Liver (tissue), 3 donors: ENCODE measurements at regions not wholly inside any gene's neighbourhood (a gene's known extent, or its start where the extent isn't known, plus 50 kb on each side); places are given as distances from the start of the nearest gene placed in this dataset.

Experiments
- FOXA1 ChIP-seq: IDR thresholded peaks from 2 replicates; pipeline ENCODE4 v1.6.1; 2016; ENCODE audit warnings: antibody characterized with exemption
- GABPA ChIP-seq, 2 donors: IDR thresholded peaks in 1 of 2; conservative IDR thresholded peaks in 1 of 2; 2 replicates each; pipeline ENCODE4 v1.6.1; 2016; ENCODE audit warnings: antibody characterized with exemption in 2 of 2, mild to moderate bottlenecking in 1 of 2, moderate library complexity in 1 of 2
- JUND ChIP-seq, 2 donors: IDR thresholded peaks; 2 replicates each; pipeline ENCODE4 v1.6.1; 2016; ENCODE audit warnings: antibody characterized with exemption in 2 of 2
- RAD21 ChIP-seq, 2 donors: IDR thresholded peaks; 2 replicates each; pipeline ENCODE4 v1.6.1; 2016; ENCODE audit warnings: antibody characterized with exemption in 2 of 2, mild to moderate bottlenecking in 2 of 2
- TAF1 ChIP-seq: conservative IDR thresholded peaks from 2 replicates; pipeline ENCODE4 v1.6.1; 2016; ENCODE audit warnings: antibody characterized with exemption, mild to moderate bottlenecking
- YY1 ChIP-seq: IDR thresholded peaks from 2 replicates; pipeline ENCODE4 v1.6.1; 2016; ENCODE audit warnings: antibody characterized with exemption, mild to moderate bottlenecking
- ZBTB33 ChIP-seq: IDR thresholded peaks from 2 replicates; pipeline ENCODE4 v1.6.1; 2016; ENCODE audit warnings: antibody characterized with exemption
- TF ChIP-seq, protein P1 (sequence below): IDR thresholded peaks from 2 replicates; pipeline ENCODE4 v1.6.1; 2016; ENCODE audit warnings: antibody characterized with exemption
- TF ChIP-seq, protein P2 (sequence below): IDR thresholded peaks from 2 replicates; pipeline ENCODE4 v1.6.1; 2016; ENCODE audit warnings: antibody characterized with exemption, mild to moderate bottlenecking
- TF ChIP-seq, protein P3 (sequence below): IDR thresholded peaks from 2 replicates; pipeline ENCODE4 v1.6.1; 2016; ENCODE audit warnings: antibody characterized with exemption
- TF ChIP-seq, protein P4 (sequence below): fragments of 150-350 bp; IDR thresholded peaks from 2 replicates; pipeline ENCODE4 v1.5.1; 2017; ENCODE audit warnings: improper control_type of control experiment, low read depth, low read length; ENCODE audit not compliant: missing input control
- donor health status: healthy.
- donor health status: healthy.

- TF ChIP-seq, protein P1, sequence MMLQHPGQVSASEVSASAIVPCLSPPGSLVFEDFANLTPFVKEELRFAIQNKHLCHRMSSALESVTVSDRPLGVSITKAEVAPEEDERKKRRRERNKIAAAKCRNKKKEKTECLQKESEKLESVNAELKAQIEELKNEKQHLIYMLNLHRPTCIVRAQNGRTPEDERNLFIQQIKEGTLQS, result no peak
- TF ChIP-seq, protein P2, sequence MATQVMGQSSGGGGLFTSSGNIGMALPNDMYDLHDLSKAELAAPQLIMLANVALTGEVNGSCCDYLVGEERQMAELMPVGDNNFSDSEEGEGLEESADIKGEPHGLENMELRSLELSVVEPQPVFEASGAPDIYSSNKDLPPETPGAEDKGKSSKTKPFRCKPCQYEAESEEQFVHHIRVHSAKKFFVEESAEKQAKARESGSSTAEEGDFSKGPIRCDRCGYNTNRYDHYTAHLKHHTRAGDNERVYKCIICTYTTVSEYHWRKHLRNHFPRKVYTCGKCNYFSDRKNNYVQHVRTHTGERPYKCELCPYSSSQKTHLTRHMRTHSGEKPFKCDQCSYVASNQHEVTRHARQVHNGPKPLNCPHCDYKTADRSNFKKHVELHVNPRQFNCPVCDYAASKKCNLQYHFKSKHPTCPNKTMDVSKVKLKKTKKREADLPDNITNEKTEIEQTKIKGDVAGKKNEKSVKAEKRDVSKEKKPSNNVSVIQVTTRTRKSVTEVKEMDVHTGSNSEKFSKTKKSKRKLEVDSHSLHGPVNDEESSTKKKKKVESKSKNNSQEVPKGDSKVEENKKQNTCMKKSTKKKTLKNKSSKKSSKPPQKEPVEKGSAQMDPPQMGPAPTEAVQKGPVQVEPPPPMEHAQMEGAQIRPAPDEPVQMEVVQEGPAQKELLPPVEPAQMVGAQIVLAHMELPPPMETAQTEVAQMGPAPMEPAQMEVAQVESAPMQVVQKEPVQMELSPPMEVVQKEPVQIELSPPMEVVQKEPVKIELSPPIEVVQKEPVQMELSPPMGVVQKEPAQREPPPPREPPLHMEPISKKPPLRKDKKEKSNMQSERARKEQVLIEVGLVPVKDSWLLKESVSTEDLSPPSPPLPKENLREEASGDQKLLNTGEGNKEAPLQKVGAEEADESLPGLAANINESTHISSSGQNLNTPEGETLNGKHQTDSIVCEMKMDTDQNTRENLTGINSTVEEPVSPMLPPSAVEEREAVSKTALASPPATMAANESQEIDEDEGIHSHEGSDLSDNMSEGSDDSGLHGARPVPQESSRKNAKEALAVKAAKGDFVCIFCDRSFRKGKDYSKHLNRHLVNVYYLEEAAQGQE, result no peak
- TF ChIP-seq, protein P3, sequence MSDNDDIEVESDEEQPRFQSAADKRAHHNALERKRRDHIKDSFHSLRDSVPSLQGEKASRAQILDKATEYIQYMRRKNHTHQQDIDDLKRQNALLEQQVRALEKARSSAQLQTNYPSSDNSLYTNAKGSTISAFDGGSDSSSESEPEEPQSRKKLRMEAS, result no peak
- TF ChIP-seq, protein P4, sequence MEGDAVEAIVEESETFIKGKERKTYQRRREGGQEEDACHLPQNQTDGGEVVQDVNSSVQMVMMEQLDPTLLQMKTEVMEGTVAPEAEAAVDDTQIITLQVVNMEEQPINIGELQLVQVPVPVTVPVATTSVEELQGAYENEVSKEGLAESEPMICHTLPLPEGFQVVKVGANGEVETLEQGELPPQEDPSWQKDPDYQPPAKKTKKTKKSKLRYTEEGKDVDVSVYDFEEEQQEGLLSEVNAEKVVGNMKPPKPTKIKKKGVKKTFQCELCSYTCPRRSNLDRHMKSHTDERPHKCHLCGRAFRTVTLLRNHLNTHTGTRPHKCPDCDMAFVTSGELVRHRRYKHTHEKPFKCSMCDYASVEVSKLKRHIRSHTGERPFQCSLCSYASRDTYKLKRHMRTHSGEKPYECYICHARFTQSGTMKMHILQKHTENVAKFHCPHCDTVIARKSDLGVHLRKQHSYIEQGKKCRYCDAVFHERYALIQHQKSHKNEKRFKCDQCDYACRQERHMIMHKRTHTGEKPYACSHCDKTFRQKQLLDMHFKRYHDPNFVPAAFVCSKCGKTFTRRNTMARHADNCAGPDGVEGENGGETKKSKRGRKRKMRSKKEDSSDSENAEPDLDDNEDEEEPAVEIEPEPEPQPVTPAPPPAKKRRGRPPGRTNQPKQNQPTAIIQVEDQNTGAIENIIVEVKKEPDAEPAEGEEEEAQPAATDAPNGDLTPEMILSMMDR, result no peak
- no peak for TF ChIP-seq TAF1
- TF ChIP-seq FOXA1, result no peak
- TF ChIP-seq ZBTB33, result no peak
- no peak for TF ChIP-seq GABPA (IDR thresholded peaks at IDR 0.05 in 1 of 2, conservative IDR thresholded peaks at IDR 0.05 in 1 of 2)
- TF ChIP-seq JUND (IDR thresholded peaks at IDR 0.05), result no peak
- no peak for TF ChIP-seq RAD21 (IDR thresholded peaks at IDR 0.05)
- no peak for TF ChIP-seq YY1
Observed at GRCh38 chr12:87671757-87672156, 357.4 kb downstream of the C12orf50 start.
